HUES48 (cell line): ENCODE measurements at regions not wholly inside any gene's neighbourhood (a gene's known extent, or its start where the extent isn't known, plus 50 kb on each side); places are given as distances from the start of the nearest gene placed in this dataset.

Experiments used
- H3K27ac ChIP-seq: one replicate; pipeline ENCODE4 v1.7.0; 2013; ENCODE audit warnings: low read depth, low read length, inconsistent platforms
- H3K27me3 ChIP-seq: 2 replicates; pipeline ENCODE4 v1.6.1; 2013; ENCODE audit warnings: mild to moderate bottlenecking, low read length; ENCODE audit not compliant: control insufficient read depth, insufficient read depth
- H3K36me3 ChIP-seq: 2 replicates; pipeline ENCODE4 v1.6.1; 2013; ENCODE audit warnings: low read length; ENCODE audit not compliant: control insufficient read depth, insufficient read depth
- H3K4me1 ChIP-seq: 2 replicates; pipeline ENCODE4 v1.6.1; 2013; ENCODE audit warnings: mild to moderate bottlenecking, low read length; ENCODE audit not compliant: control insufficient read depth, insufficient read depth
- H3K4me3 ChIP-seq: 2 replicates; pipeline ENCODE4 v1.5.1; 2013; ENCODE audit warnings: mild to moderate bottlenecking, low read depth, low read length
- H3K9ac ChIP-seq: 2 replicates; pipeline ENCODE4 v1.6.1; 2013; ENCODE audit warnings: mild to moderate bottlenecking, low read depth, low read length, moderate library complexity
- H3K9me3 ChIP-seq: 2 replicates; pipeline ENCODE4 v1.6.1; 2013; ENCODE audit warnings: low read length; ENCODE audit not compliant: control insufficient read depth, insufficient read depth

- Histone ChIP-seq H3K4me3 (0 out of 2 replicates have a peak overlapping the region, but pooled peaks have one; percentile 34), H3K9ac (0 out of 2 replicates have a peak overlapping the region, but pooled peaks have one; percentile 27), H3K27ac (peak overlapping the region; percentile 90), H3K36me3 (no peaks in the 10 kb centered on the region), H3K27me3 (no peaks in the 10 kb centered on the region), H3K9me3 (peaks cover 74% of the 10 kb centered on the region), H3K4me1 (peaks cover 29% of the 10 kb centered on the region)
Measured at GRCh38 chr5:68922172-68922987, 171.4 kb upstream of the SLC30A5 start.

GRCh38 chr5:68924481-68925145 is 169.2 kb upstream of the SLC30A5 start:
- H3K9me3 ChIP-seq: peaks cover 61% of the 10 kb centered on the region
- no peaks in the 10 kb centered on the region for H3K36me3 ChIP-seq
- no peak overlapping the region; the same call in 1 of the 2 replicates for H3K4me3 ChIP-seq
- H3K4me1 ChIP-seq: peaks cover 29% of the 10 kb centered on the region
- H3K27me3 ChIP-seq: no peaks in the 10 kb centered on the region
- no peak overlapping the region for H3K9ac ChIP-seq
- peak overlapping the region; percentile 89 for H3K27ac ChIP-seq

- no peaks in the 10 kb centered on the region for H3K27me3 ChIP-seq
- peaks cover 12% of the 10 kb centered on the region for H3K4me1 ChIP-seq
- H3K27ac ChIP-seq: no peak overlapping the region
- peaks cover 75% of the 10 kb centered on the region for H3K9me3 ChIP-seq
- no peak overlapping the region for H3K4me3 ChIP-seq
- H3K36me3 ChIP-seq: no peaks in the 10 kb centered on the region
- H3K9ac ChIP-seq: no peak overlapping the region
Measured at GRCh38 chr5:68928617-68929302, 165.1 kb upstream of the SLC30A5 start.

DNA sequence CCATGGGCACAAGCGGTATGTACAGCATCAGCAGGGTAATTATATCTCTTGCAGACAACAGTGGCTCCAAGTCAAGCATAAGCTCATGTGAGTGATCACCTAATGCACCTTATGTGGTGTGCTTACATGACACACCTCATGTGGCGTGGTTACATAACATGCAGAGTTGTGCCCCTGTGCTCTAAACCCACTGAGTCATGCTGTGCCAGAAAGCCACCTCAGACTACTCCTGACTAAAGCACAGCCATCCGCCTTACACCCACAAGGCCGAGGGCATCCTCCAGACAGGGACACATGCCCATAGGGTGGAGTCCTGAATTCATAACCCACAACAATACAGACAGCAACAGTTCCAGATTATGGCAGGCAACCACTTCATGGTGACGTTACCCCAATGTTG is 163.7 kb upstream of the SLC30A5 start:
- H3K4me3 ChIP-seq: no peak overlapping the region
- no peak overlapping the region for H3K27ac ChIP-seq
- no peak overlapping the region for H3K9ac ChIP-seq
- H3K9me3 ChIP-seq: peaks cover 75% of the 10 kb centered on the region
- H3K4me1 ChIP-seq: no peaks in the 10 kb centered on the region
- H3K27me3 ChIP-seq: no peaks in the 10 kb centered on the region
- no peaks in the 10 kb centered on the region for H3K36me3 ChIP-seq

DNA sequence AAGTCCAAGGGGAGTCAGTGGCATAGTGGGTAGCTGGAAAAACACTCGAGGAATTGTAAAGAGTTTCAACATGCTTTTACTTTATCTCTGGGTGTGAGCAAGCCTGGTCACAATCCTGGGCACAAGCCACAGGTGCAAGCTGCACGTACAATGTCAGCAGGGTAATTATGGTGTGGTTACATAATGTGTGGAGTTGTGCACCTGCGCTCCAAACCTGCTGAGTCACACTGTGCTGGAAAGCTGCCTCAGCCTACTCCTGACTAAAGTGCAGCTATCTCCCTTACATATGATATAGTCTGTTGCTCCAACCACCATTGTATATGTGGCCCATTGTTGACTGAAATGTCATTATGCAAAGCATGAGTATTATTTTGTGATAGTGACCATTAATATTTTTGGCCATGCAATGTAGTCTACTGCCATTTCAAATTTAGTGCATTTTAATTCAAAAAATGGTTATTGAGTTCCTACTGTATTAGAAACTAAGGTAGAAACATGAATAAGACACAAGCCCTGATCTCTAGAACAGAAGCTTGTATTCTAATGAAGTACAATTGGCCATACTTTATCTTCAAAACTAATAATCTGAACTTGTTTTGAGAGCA is 160.9 kb upstream of the SLC30A5 start:
- Histone ChIP-seq H3K27ac (no peak overlapping the region), H3K9me3 (peaks cover 60% of the 10 kb centered on the region), H3K4me3 (no peak overlapping the region; the same call in 1 of the 2 replicates), H3K36me3 (no peaks in the 10 kb centered on the region), H3K9ac (no peak overlapping the region), H3K4me1 (no peaks in the 10 kb centered on the region), H3K27me3 (no peaks in the 10 kb centered on the region)

DNA sequence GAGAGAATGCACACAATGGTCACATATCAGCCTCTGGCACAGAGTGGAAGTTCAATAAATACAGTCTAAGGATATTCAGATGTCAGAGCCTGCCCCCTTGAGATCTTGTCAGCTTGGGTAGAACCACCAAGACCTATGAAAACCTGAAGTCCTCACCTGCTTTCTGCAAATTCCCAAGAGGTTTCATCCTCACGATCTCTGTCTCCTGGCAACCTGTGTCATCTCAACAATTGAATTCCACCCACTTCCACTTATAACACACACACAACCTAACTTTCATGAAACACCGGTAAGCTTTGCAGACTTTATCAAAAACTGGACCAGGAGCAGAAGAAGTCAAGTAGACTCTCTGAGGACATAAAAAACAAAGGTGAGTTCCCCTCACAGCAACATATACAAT is 151.6 kb upstream of the SLC30A5 start:
- Histone ChIP-seq H3K27me3 (no peaks in the 10 kb centered on the region), H3K9ac (no peak overlapping the region), H3K9me3 (peaks cover 4% of the 10 kb centered on the region; the same call in 1 of the 2 replicates), H3K4me3 (no peak overlapping the region), H3K36me3 (no peaks in the 10 kb centered on the region), H3K27ac (no peak overlapping the region), H3K4me1 (no peaks in the 10 kb centered on the region)

DNA sequence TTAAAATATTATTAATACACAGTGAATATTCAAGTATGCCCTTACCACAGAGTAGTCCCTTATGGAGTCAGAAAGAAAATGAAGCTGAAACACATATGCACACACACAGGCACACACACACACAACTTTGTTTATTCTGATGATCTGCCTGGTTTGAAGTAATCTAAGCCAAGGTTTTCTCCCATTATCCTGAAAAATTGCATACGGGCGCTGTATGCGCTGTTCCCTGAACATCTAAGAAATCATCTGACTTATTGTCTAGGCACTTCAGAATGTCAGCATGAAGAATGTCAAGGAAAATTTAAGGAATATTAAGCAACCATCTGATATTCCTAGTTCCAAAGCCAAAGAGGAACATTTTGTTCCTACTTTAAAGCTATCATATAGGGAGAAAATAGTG is 147.1 kb upstream of the SLC30A5 start:
- H3K4me1 ChIP-seq: no peaks in the 10 kb centered on the region
- no peaks in the 10 kb centered on the region for H3K27me3 ChIP-seq
- no peaks in the 10 kb centered on the region for H3K9me3 ChIP-seq

DNA sequence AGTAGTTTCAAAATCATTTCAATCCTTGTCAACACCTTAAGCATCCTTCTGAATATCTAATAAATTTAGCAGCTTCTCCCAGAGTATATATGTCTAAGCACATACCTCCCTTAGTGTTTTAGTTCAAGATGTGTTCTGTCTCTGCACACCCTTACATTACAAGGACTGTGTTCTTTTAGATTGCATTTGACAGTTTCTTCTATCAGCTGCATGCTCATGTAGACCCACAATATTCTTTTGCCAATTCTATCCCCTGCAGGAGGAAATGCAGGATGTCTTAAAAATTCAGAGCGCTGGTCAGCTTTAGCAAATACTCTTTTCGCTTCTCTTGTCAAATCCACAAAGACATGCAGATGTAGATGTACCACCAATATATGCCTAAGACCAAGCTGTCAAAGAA is 145.8 kb upstream of the SLC30A5 start:
- no peaks in the 10 kb centered on the region for H3K4me1 ChIP-seq
- no peaks in the 10 kb centered on the region for H3K36me3 ChIP-seq
- no peak overlapping the region for H3K27ac ChIP-seq
- no peaks in the 10 kb centered on the region for H3K9me3 ChIP-seq
- H3K4me3 ChIP-seq: no peak overlapping the region
- no peaks in the 10 kb centered on the region for H3K27me3 ChIP-seq
- H3K9ac ChIP-seq: no peak overlapping the region

More for the DNA sequence above, 147.1 kb upstream of the SLC30A5 start:
- H3K4me3 ChIP-seq: no peak overlapping the region
- no peak overlapping the region for H3K27ac ChIP-seq
- no peaks in the 10 kb centered on the region for H3K36me3 ChIP-seq
- H3K9ac ChIP-seq: no peak overlapping the region

DNA sequence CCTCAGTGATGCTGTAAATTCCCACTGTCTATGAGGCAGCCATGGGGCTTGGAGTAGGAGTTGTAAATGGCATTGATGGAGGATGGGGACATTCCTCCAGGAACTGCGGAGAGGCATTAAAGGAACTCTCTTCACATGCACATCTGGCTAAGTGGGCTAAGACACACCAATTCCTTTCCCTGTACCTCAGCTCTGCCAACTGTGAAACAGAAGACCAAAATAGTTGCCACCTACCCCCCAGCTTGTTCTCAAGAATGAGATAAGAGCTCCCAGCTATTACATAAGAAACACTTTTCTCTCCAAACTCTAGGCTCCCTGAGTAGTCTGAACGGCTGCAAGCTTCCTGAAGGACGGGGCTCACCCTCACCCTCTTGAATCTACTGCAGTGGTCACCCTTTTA is 144.6 kb upstream of the SLC30A5 start:
- H3K9me3 ChIP-seq: no peaks in the 10 kb centered on the region
- no peaks in the 10 kb centered on the region for H3K4me1 ChIP-seq
- H3K4me3 ChIP-seq: no peak overlapping the region
- H3K9ac ChIP-seq: no peak overlapping the region; the same call in 1 of the 2 replicates
- no peak overlapping the region for H3K27ac ChIP-seq
- H3K36me3 ChIP-seq: no peaks in the 10 kb centered on the region
- H3K27me3 ChIP-seq: no peaks in the 10 kb centered on the region

DNA sequence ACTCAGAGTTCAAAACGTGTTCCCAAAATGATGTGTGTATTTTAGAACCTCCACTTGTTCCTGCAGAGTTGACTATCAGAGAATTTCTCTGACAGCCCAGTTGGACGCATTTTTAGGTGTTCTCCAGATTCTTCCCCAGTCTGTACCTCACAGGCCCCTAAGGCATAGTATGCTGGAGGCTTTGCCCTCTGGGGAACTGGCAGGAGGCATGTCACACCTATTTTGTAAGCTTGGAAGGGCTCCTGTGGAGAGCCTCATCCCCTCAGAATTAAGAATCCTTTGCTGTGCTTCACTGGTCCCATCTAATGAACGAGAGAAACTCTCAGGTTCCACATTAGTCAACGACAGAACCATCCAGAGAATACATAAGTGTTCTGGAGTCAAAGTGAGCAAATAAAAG is 144.1 kb upstream of the SLC30A5 start:
- Histone ChIP-seq H3K9ac (no peak overlapping the region), H3K27me3 (no peaks in the 10 kb centered on the region), H3K36me3 (no peaks in the 10 kb centered on the region), H3K4me3 (no peak overlapping the region), H3K4me1 (no peaks in the 10 kb centered on the region), H3K9me3 (no peaks in the 10 kb centered on the region), H3K27ac (no peak overlapping the region)
